Keratinocyte (primary cell): ENCODE measurements at regions not wholly inside any gene's neighbourhood (a gene's known extent, or its start where the extent isn't known, plus 50 kb on each side); places are given as distances from the start of the nearest gene placed in this dataset.

Source experiments
- DNase-seq: peaks from one replicate; pipeline ENCODE4 v3.0.0-alpha.2; 2011; ENCODE audit warnings: low read depth, missing footprints, low spot score
- FAIRE-seq: peaks from 2 replicates; lab custom pipeline; 2011; peaks lifted over from hg19 to GRCh38; lab: Jason Lieb, UNC
- H2AFZ ChIP-seq: 2 replicates; pipeline ENCODE4 v1.6.0; 2012; ENCODE audit warnings: low read length, control low read depth, inconsistent platforms; ENCODE audit not compliant: control insufficient read depth
- H3K27ac ChIP-seq: 2 replicates; pipeline ENCODE4 v1.5.1; 2011; ENCODE audit warnings: low read length; ENCODE audit not compliant: control insufficient read depth, insufficient read depth
- H3K27me3 ChIP-seq: 3 replicates; pipeline ENCODE4 v1.6.0; 2011; ENCODE audit warnings: low read length; ENCODE audit not compliant: control insufficient read depth, insufficient read depth; ENCODE audit errors: extremely low read depth
- H3K36me3 ChIP-seq, 2 experiments: 2 replicates in 1 of 2; 3 replicates in 1 of 2; pipeline ENCODE4 v1.5.1; 2011; ENCODE audit warnings: low read length in 2 of 2, mild to moderate bottlenecking in 1 of 2; ENCODE audit not compliant: control insufficient read depth in 2 of 2, insufficient read depth in 2 of 2; ENCODE audit errors: extremely low read depth in 1 of 2
- H3K4me1 ChIP-seq: 3 replicates; pipeline ENCODE4 v1.5.1; 2011; ENCODE audit warnings: low read length; ENCODE audit not compliant: control insufficient read depth, insufficient read depth; ENCODE audit errors: extremely low read depth
- H3K4me2 ChIP-seq: 3 replicates; pipeline ENCODE4 v1.6.0; 2011; ENCODE audit warnings: low read depth, low read length; ENCODE audit not compliant: control insufficient read depth, insufficient read depth; ENCODE audit errors: extremely low read depth
- H3K4me3 ChIP-seq, 3 experiments: fragments of 200-600 bp in 1 of 3; sonication (generic) in 1 of 3; 2 replicates in 2 of 3; 3 replicates in 1 of 3; pipeline ENCODE4 v1.5.1; 2011 to 2016; ENCODE audit warnings: low read length in 3 of 3, mild to moderate bottlenecking in 3 of 3, control low read depth in 2 of 3, inconsistent platforms in 1 of 3, low read depth in 1 of 3, mixed read lengths in 1 of 3, mixed run types in 1 of 3, moderate library complexity in 1 of 3; ENCODE audit not compliant: control insufficient read depth in 2 of 3, insufficient read depth in 2 of 3; ENCODE audit errors: extremely low read depth in 1 of 3
- H3K79me2 ChIP-seq: 2 replicates; pipeline ENCODE4 v1.6.0; 2012; ENCODE audit warnings: low read length; ENCODE audit not compliant: control insufficient read depth, insufficient read depth
- H3K9ac ChIP-seq: 3 replicates; pipeline ENCODE4 v1.6.0; 2011; ENCODE audit warnings: low read length; ENCODE audit not compliant: control insufficient read depth, insufficient read depth; ENCODE audit errors: extremely low read depth
- H3K9me1 ChIP-seq: 3 replicates; pipeline ENCODE4 v1.6.0; 2011; ENCODE audit warnings: low read length; ENCODE audit not compliant: control insufficient read depth, insufficient read depth; ENCODE audit errors: extremely low read depth
- H3K9me3 ChIP-seq: 2 replicates; pipeline ENCODE4 v1.5.1; 2012; ENCODE audit warnings: low read depth, low read length; ENCODE audit not compliant: control insufficient read depth
- H4K20me1 ChIP-seq: 3 replicates; pipeline ENCODE4 v1.6.0; 2011; ENCODE audit warnings: low read length; ENCODE audit not compliant: control insufficient read depth, insufficient read depth; ENCODE audit errors: extremely low read depth
- CTCF ChIP-seq, 3 experiments: IDR thresholded peaks in 1 of 3; conservative IDR thresholded peaks in 1 of 3; optimal IDR thresholded peaks in 1 of 3; 2 replicates in 2 of 3; 3 replicates in 1 of 3; pipeline versions ENCODE3 to v1.5.1; 2011; ENCODE audit warnings: low read length in 3 of 3, mild to moderate bottlenecking in 3 of 3, moderate library complexity in 2 of 3, control low read depth in 1 of 3, inconsistent platforms in 1 of 3; ENCODE audit not compliant: insufficient read depth in 2 of 3; ENCODE audit errors: extremely low read depth in 1 of 3
- EZH2 ChIP-seq: IDR thresholded peaks from one replicate; pipeline ENCODE4 v1.6.1; 2012; ENCODE audit warnings: inconsistent platforms, mild to moderate bottlenecking, low read length, moderate library complexity
- dilution Hi-C: fragments of 300-500 bp; cut with MboI; formaldehyde crosslinking; loops from one replicate; pipeline ENCODE4 v1.7.0; 2020; ENCODE audit warnings: low sequenced_read_pairs; ENCODE audit not compliant: extremely low pct_ligation_motif_present

- Histone ChIP-seq H3K79me2 (no peaks in the 10 kb centered on the region), H3K4me3 (no peak overlapping the region), H3K36me3 (no peaks in the 10 kb centered on the region), H3K9me3 (peaks cover 11% of the 10 kb centered on the region), H3K9ac (no peak overlapping the region), H3K27ac (no peak overlapping the region), H3K4me2 (no peak overlapping the region), H2AFZ (no peak overlapping the region), H4K20me1 (no peaks in the 10 kb centered on the region), H3K27me3 (no peaks in the 10 kb centered on the region), H3K4me1 (no peaks in the 10 kb centered on the region), H3K9me1 (no peaks in the 10 kb centered on the region)
- FAIRE-seq = no peak
- DNase-seq = no peak
- TF ChIP-seq CTCF (optimal IDR thresholded peaks at IDR 0.05 in 1 of 3, IDR thresholded peaks at IDR 0.05 in 1 of 3, conservative IDR thresholded peaks at IDR 0.05 in 1 of 3; ENCODE audit: extremely low read depth in 1 of 3, insufficient read depth in 2 of 3, low read length in 3 of 3) (no peak), EZH2 (no peak)
- dilution Hi-C loops = no loop called here
Observed at GRCh38 chr22:49132009-49132408, 695.7 kb downstream of the BRD1 start.

GRCh38 chr22:49129736-49130135, 697.9 kb downstream of the BRD1 start:
- no peak for DNase-seq

More at GRCh38 chr22:49129736-49130135, 697.9 kb downstream of the BRD1 start:
- dilution Hi-C loops = no loop called here
- no peaks in the 10 kb centered on the region for H4K20me1 ChIP-seq
- no peaks in the 10 kb centered on the region for H3K4me1 ChIP-seq
- H3K36me3 ChIP-seq = no peaks in the 10 kb centered on the region
- FAIRE-seq = no peak
- no peaks in the 10 kb centered on the region for H3K79me2 ChIP-seq
- no peak overlapping the region for H3K9ac ChIP-seq
- H3K9me1 ChIP-seq = no peaks in the 10 kb centered on the region
- no peak for TF ChIP-seq CTCF (optimal IDR thresholded peaks at IDR 0.05 in 1 of 3, IDR thresholded peaks at IDR 0.05 in 1 of 3, conservative IDR thresholded peaks at IDR 0.05 in 1 of 3; ENCODE audit: extremely low read depth in 1 of 3, insufficient read depth in 2 of 3, low read length in 3 of 3)
- TF ChIP-seq EZH2 = no peak
- H3K4me2 ChIP-seq = no peak overlapping the region
- H2AFZ ChIP-seq = no peak overlapping the region
- H3K27ac ChIP-seq = no peak overlapping the region
- H3K27me3 ChIP-seq = no peaks in the 10 kb centered on the region
- no peak overlapping the region for H3K4me3 ChIP-seq
- H3K9me3 ChIP-seq = peaks cover 6% of the 10 kb centered on the region
